ENCODE measurements at regions not wholly inside any gene's neighbourhood (a gene's known extent, or its start where the extent isn't known, plus 50 kb on each side); places are given as distances from the start of the nearest gene placed in this dataset.
"Not testable (repeated sequence)": the region's sequence is repeated elsewhere in the genome, so short reads cannot be mapped to it uniquely, and the experiment has no call there.

GRCh38 chr10:85410586-85410985 lies 956.0 kb downstream of the GRID1 start:
- TF ChIP-seq FOXM1 (IDR thresholded peaks at IDR 0.05; ENCODE audit: borderline replicate concordance); BHLHE40 (IDR thresholded peaks at IDR 0.05; ENCODE audit: borderline replicate concordance); FOXA1 (IDR thresholded peaks at IDR 0.05); NFRKB (IDR thresholded peaks at IDR 0.05); PKNOX1 (IDR thresholded peaks at IDR 0.05); ELF4 (IDR thresholded peaks at IDR 0.05); L3MBTL2 (conservative IDR thresholded peaks at IDR 0.05); ZNF384 (IDR thresholded peaks at IDR 0.05); SP1 (IDR thresholded peaks at IDR 0.05); SUZ12 (IDR thresholded peaks at IDR 0.05); FOXK2 (IDR thresholded peaks at IDR 0.05); ARNT (IDR thresholded peaks at IDR 0.05); LEF1 (IDR thresholded peaks at IDR 0.05; ENCODE audit: borderline replicate concordance): not testable (repeated sequence)

Data from HEK293T (cell line).